ENCODE measurements at regions not wholly inside any gene's neighbourhood (a gene's known extent, or its start where the extent isn't known, plus 50 kb on each side); places are given as distances from the start of the nearest gene placed in this dataset.

GRCh38 chr5:106489004-106489403, 1181.7 kb downstream of the EFNA5 start:
- TF ChIP-seq CTCF (IDR thresholded peaks at IDR 0.05 in 4 of 5, conservative IDR thresholded peaks at IDR 0.05 in 1 of 5): no peak
- TF ChIP-seq POLR2A (IDR thresholded peaks at IDR 0.05): no peak
